RWPE1 (cell line): ENCODE measurements at regions not wholly inside any gene's neighbourhood (a gene's known extent, or its start where the extent isn't known, plus 50 kb on each side); places are given as distances from the start of the nearest gene placed in this dataset.

ENCODE experiments used
- CTCF ChIA-PET: fragments of 350-600 bp; sonication (Branson Sonifier 250); formaldehyde crosslinking; extraction: SDS; loops from one replicate; lab custom pipeline; 2021; lab: Yijun Ruan, JAX
- POLR2A ChIA-PET: fragments of 400-600 bp; formaldehyde crosslinking; extraction: SDS; loops from one replicate; lab custom pipeline; 2020; ENCODE audit warnings: antibody characterized with exemption; ENCODE audit not compliant: low non-redundant PET; lab: Yijun Ruan, JAX
- DNase-seq: peaks from one replicate; pipeline ENCODE4 v3.0.0; 2012; ENCODE audit warnings: low spot score
- H3K27ac ChIP-seq: fragments of 450-650 bp; 2 replicates; pipeline ENCODE4 v1.5.1; 2017
- TF ChIP-seq, protein P1 (sequence below): fragments of 450-650 bp; conservative IDR thresholded peaks from 2 replicates; pipeline ENCODE4 v1.5.1; 2017; ENCODE audit warnings: low read depth, mild to moderate bottlenecking

- H3K27ac ChIP-seq: no peak overlapping the region
- TF ChIP-seq, protein P1, sequence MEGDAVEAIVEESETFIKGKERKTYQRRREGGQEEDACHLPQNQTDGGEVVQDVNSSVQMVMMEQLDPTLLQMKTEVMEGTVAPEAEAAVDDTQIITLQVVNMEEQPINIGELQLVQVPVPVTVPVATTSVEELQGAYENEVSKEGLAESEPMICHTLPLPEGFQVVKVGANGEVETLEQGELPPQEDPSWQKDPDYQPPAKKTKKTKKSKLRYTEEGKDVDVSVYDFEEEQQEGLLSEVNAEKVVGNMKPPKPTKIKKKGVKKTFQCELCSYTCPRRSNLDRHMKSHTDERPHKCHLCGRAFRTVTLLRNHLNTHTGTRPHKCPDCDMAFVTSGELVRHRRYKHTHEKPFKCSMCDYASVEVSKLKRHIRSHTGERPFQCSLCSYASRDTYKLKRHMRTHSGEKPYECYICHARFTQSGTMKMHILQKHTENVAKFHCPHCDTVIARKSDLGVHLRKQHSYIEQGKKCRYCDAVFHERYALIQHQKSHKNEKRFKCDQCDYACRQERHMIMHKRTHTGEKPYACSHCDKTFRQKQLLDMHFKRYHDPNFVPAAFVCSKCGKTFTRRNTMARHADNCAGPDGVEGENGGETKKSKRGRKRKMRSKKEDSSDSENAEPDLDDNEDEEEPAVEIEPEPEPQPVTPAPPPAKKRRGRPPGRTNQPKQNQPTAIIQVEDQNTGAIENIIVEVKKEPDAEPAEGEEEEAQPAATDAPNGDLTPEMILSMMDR: no peak
- no peak for DNase-seq
- POLR2A ChIA-PET: no interaction called here
- CTCF ChIA-PET: no interaction called here
Observed at GRCh38 chr1:214830941-214831340, 227.9 kb downstream of the CENPF start.

GRCh38 chr1:214831956-214832355 lies 229.0 kb downstream of the CENPF start:
- TF ChIP-seq, protein P1: no peak
- H3K27ac ChIP-seq: no peak overlapping the region
- DNase-seq: no peak
- ChIA-PET POLR2A (no interaction called here), CTCF (no interaction called here)

- no peak overlapping the region for H3K27ac ChIP-seq
- TF ChIP-seq, protein P1: no peak
- POLR2A ChIA-PET: no interaction called here
- no peak for DNase-seq
- CTCF ChIA-PET: interaction anchor here (1.0 kb wide), 1 partner anchor 313 kb away, joined by 3 read pairs; no protein-coding TSS in a partner anchor
Observed at GRCh38 chr1:214833178-214833756, 230.3 kb downstream of the CENPF start.

GRCh38 chr1:214837376-214837775 lies 234.4 kb downstream of the CENPF start:
- no peak for DNase-seq
- ChIA-PET CTCF (no interaction called here), POLR2A (no interaction called here)

GRCh38 chr1:214838351-214838750 lies 235.4 kb downstream of the CENPF start:
- TF ChIP-seq, protein P1: no peak
- DNase-seq: no peak
- no peak overlapping the region for H3K27ac ChIP-seq
- ChIA-PET POLR2A (no interaction called here), CTCF (no interaction called here)

More at GRCh38 chr1:214837376-214837775, 234.4 kb downstream of the CENPF start:
- TF ChIP-seq, protein P1: no peak
- no peak overlapping the region for H3K27ac ChIP-seq

- no peak for DNase-seq
- TF ChIP-seq, protein P1: no peak
- CTCF ChIA-PET: no interaction called here
- H3K27ac ChIP-seq: no peak overlapping the region
- POLR2A ChIA-PET: interaction anchor here (0.6 kb wide), 1 partner anchor 188 kb away, joined by 5 read pairs; no protein-coding TSS in a partner anchor
Observed at GRCh38 chr1:214840356-214840755, 237.4 kb downstream of the CENPF start.
